CD4-positive, alpha-beta T cell (primary cell): ENCODE measurements at regions not wholly inside any gene's neighbourhood (a gene's known extent, or its start where the extent isn't known, plus 50 kb on each side); places are given as distances from the start of the nearest gene placed in this dataset.

ENCODE experiments used
- ATAC-seq: fragments of 200-7000 bp; cut with Tn5 transposase; one replicate; pipeline ENCODE4 v1.10.0; 2022; ENCODE audit warnings: mild to moderate bottlenecking; ENCODE audit not compliant: poor library complexity
- CTCF ChIA-PET: fragments of 350-600 bp; sonication (Branson Sonifier 250); formaldehyde crosslinking; loops from one replicate; lab custom pipeline; 2021; ENCODE audit warnings: antibody characterized with exemption, inconsistent platforms; lab: Charles Lee
- POLR2A ChIA-PET: fragments of 350-600 bp; sonication (Branson Sonifier 250); formaldehyde crosslinking; loops from one replicate; lab custom pipeline; 2021; ENCODE audit warnings: antibody characterized with exemption, inconsistent platforms; lab: Charles Lee
- DNase-seq, 14 experiments: peaks; one replicate each; pipeline ENCODE4 v3.0.0-alpha.2; 2013 to 2020; ENCODE audit warnings: mixed read lengths in 2 of 14
- H3K27ac ChIP-seq, 2 donors: one replicate each; pipeline versions ENCODE4 v1.5.1 to v1.7.0; 2013; ENCODE audit warnings: low read length in 2 of 2, low read depth in 1 of 2, mild to moderate bottlenecking in 1 of 2
- H3K27me3 ChIP-seq, 2 experiments: 1 replicate in 1 of 2; 2 replicates in 1 of 2; pipeline versions ENCODE4 v1.6.1 to v1.7.0; 2013; ENCODE audit warnings: low read length in 2 of 2, control low read depth in 1 of 2, mild to moderate bottlenecking in 1 of 2, moderate library complexity in 1 of 2; ENCODE audit not compliant: insufficient read depth in 2 of 2, control insufficient read depth in 1 of 2
- H3K36me3 ChIP-seq: one replicate; pipeline ENCODE4 v1.6.1; 2013; ENCODE audit warnings: low read length, control low read depth; ENCODE audit not compliant: insufficient read depth
- H3K4me1 ChIP-seq: one replicate; pipeline ENCODE4 v1.6.1; 2013; ENCODE audit warnings: low read length, control low read depth; ENCODE audit not compliant: insufficient read depth
- H3K4me3 ChIP-seq: one replicate; pipeline ENCODE4 v1.5.1; 2013; ENCODE audit warnings: mild to moderate bottlenecking, low read length, moderate library complexity
- H3K9me3 ChIP-seq, 2 experiments: 1 replicate in 1 of 2; 2 replicates in 1 of 2; pipeline versions ENCODE4 v1.6.1 to v1.7.0; 2013; ENCODE audit warnings: low read length in 2 of 2, mild to moderate bottlenecking in 2 of 2, control low read depth in 1 of 2, moderate library complexity in 1 of 2; ENCODE audit not compliant: control insufficient read depth in 1 of 2, insufficient read depth in 1 of 2
- H3K27ac Mint-ChIP-seq: one replicate; pipeline ENCODE4 v1.8.0; 2020; ENCODE audit warnings: mixed read lengths
- H3K27me3 Mint-ChIP-seq: one replicate; pipeline ENCODE4 v1.8.0; 2021; ENCODE audit warnings: mixed read lengths
- H3K36me3 Mint-ChIP-seq: one replicate; pipeline ENCODE4 v1.8.0; 2021; ENCODE audit warnings: low read depth, mixed read lengths
- H3K4me1 Mint-ChIP-seq: one replicate; pipeline ENCODE4 v1.8.0; 2021; ENCODE audit warnings: low read depth, mixed read lengths
- H3K4me3 Mint-ChIP-seq: one replicate; pipeline ENCODE4 v1.8.0; 2020; ENCODE audit warnings: mild to moderate bottlenecking, mixed read lengths
- H3K9me3 Mint-ChIP-seq: one replicate; pipeline ENCODE4 v1.8.0; 2020; ENCODE audit warnings: mixed read lengths
- CTCF ChIP-seq: fragments of 200-600 bp; IDR thresholded peaks from one replicate; pipeline ENCODE4 v1.8.0; 2022; ENCODE audit warnings: antibody characterized with exemption, mild to moderate bottlenecking
- intact Hi-C, 2 experiments: fragments of 100-400 bp; cut with DNase I in 1 of 2; cut with micrococcal nuclease in 1 of 2; formaldehyde crosslinking; loops; one replicate each; pipeline versions ENCODE4 v1.15.1 to v1.9.0; 2023 to 2025; cut with DNase I, micrococcal nuclease

- Mint-ChIP-seq H3K9me3 (no peaks in the 10 kb centered on the region), H3K4me1 (no peaks in the 10 kb centered on the region), H3K27me3 (peaks cover 38% of the 10 kb centered on the region), H3K27ac (no peak overlapping the region), H3K36me3 (no peaks in the 10 kb centered on the region), H3K4me3 (no peak overlapping the region)
- Histone ChIP-seq H3K36me3 (no peaks in the 10 kb centered on the region), H3K27ac (no peak overlapping the region), H3K4me3 (no peak overlapping the region), H3K27me3 (peaks cover 0 to 4% of the 10 kb centered on the region in 2 experiments), H3K9me3 (no peaks in the 10 kb centered on the region), H3K4me1 (no peaks in the 10 kb centered on the region)
- DNase-seq (no peak), ATAC-seq (no peak)
- CTCF ChIA-PET, result no interaction called here
- intact Hi-C loops, result no loop called here
- TF ChIP-seq CTCF, result no peak
- POLR2A ChIA-PET, result no interaction called here
Measured at GRCh38 chr16:66136841-66137240, 229.7 kb upstream of the CDH5 start.

- CTCF ChIA-PET, result no interaction called here
- no peaks in the 10 kb centered on the region for H3K36me3 Mint-ChIP-seq
- H3K4me3 Mint-ChIP-seq, result no peak overlapping the region
- no peaks in the 10 kb centered on the region for H3K9me3 ChIP-seq
- no peaks in the 10 kb centered on the region for H3K36me3 ChIP-seq
- no peaks in the 10 kb centered on the region for H3K4me1 Mint-ChIP-seq
- no peak for ATAC-seq
- TF ChIP-seq CTCF, result no peak
- H3K27ac Mint-ChIP-seq, result no peak overlapping the region
- no peaks in the 10 kb centered on the region for H3K9me3 Mint-ChIP-seq
- intact Hi-C loops, result no loop called here
- peaks cover 39% of the 10 kb centered on the region for H3K27me3 Mint-ChIP-seq
- POLR2A ChIA-PET, result no interaction called here
- no peak overlapping the region for H3K27ac ChIP-seq
- no peaks in the 10 kb centered on the region for H3K4me1 ChIP-seq
- peaks cover 0 to 4% of the 10 kb centered on the region in 2 experiments for H3K27me3 ChIP-seq
- H3K4me3 ChIP-seq, result no peak overlapping the region
- DNase-seq, result no peak
Measured at GRCh38 chr16:66135838-66136237, 230.7 kb upstream of the CDH5 start.

- no peaks in the 10 kb centered on the region for H3K36me3 ChIP-seq
- no peaks in the 10 kb centered on the region for H3K9me3 Mint-ChIP-seq
- DNase-seq (no peak), ATAC-seq (no peak)
- peaks cover 39% of the 10 kb centered on the region for H3K27me3 Mint-ChIP-seq
- intact Hi-C loops, result no loop called here
- H3K27ac ChIP-seq, result no peak overlapping the region
- POLR2A ChIA-PET, result no interaction called here
- no peak overlapping the region for H3K27ac Mint-ChIP-seq
- H3K4me1 ChIP-seq, result no peaks in the 10 kb centered on the region
- no peaks in the 10 kb centered on the region for H3K36me3 Mint-ChIP-seq
- H3K4me3 Mint-ChIP-seq, result no peak overlapping the region
- H3K4me1 Mint-ChIP-seq, result no peaks in the 10 kb centered on the region
- H3K9me3 ChIP-seq, result no peaks in the 10 kb centered on the region
- no peak for TF ChIP-seq CTCF
- CTCF ChIA-PET, result no interaction called here
- peaks cover 0 to 4% of the 10 kb centered on the region in 2 experiments for H3K27me3 ChIP-seq
- H3K4me3 ChIP-seq, result no peak overlapping the region
Measured at GRCh38 chr16:66135421-66135831, 231.1 kb upstream of the CDH5 start.
